ENCODE measurements at regions not wholly inside any gene's neighbourhood (a gene's known extent, or its start where the extent isn't known, plus 50 kb on each side); places are given as distances from the start of the nearest gene placed in this dataset.

GRCh38 chr6:164023535-164023934, 609.0 kb downstream of the QKI start:
- no peak overlapping the region for H3K18ac ChIP-seq (ENCODE audit: low read depth in 1 of 2, low read length in 2 of 2)
- no peak overlapping the region for H2BK12ac ChIP-seq (ENCODE audit: low read length in 2 of 2)
- H2BK15ac ChIP-seq (ENCODE audit: low read depth, poor library complexity, severe bottlenecking) = no peak overlapping the region
- no peak overlapping the region for H3K9ac ChIP-seq (ENCODE audit: low read length)
- no peak overlapping the region for H4K91ac ChIP-seq (ENCODE audit: low read length)
- H3K36me3 ChIP-seq (ENCODE audit: control insufficient read depth in 1 of 2, insufficient read depth in 2 of 2, low read depth in 1 of 2, low read length in 2 of 2) = no peaks in the 10 kb centered on the region
- no peaks in the 10 kb centered on the region for H3K79me1 ChIP-seq (replicated peaks; ENCODE audit: low read length, poor library complexity, severe bottlenecking)
- H2AK5ac ChIP-seq (ENCODE audit: low read length, severe bottlenecking) = no peak overlapping the region
- no peaks in the 10 kb centered on the region for H3K9me3 ChIP-seq (ENCODE audit: control insufficient read depth, low read length)
- H2BK5ac ChIP-seq (ENCODE audit: low read depth, low read length, poor library complexity, severe bottlenecking) = no peak overlapping the region
- no peak overlapping the region for H3K4me3 ChIP-seq (ENCODE audit: insufficient read depth in 1 of 2, low read depth in 1 of 2, low read length in 2 of 2)
- no peak overlapping the region for H3K27ac ChIP-seq (ENCODE audit: low read length, poor library complexity, severe bottlenecking)
- no peak overlapping the region for H4K8ac ChIP-seq (ENCODE audit: low read length)
- no peak overlapping the region for H2AFZ ChIP-seq (ENCODE audit: low read depth, low read length)
- H3K4me1 ChIP-seq (ENCODE audit: control insufficient read depth, insufficient read depth, low read depth, low read length) = no peaks in the 10 kb centered on the region
- H3K14ac ChIP-seq (ENCODE audit: low read length in 2 of 2) = no peak overlapping the region
- 81% methylated on average over 7 of the region's 7 CpGs for WGBS
- no peak overlapping the region for H2BK120ac ChIP-seq (ENCODE audit: low read depth, low read length)
- no peak overlapping the region for H3K4ac ChIP-seq (ENCODE audit: low read depth in 1 of 2, low read length in 2 of 2)
- H3K27me3 ChIP-seq (ENCODE audit: control insufficient read depth in 1 of 2, insufficient read depth in 1 of 2, low read length in 2 of 2) = peaks cover 0 to 28% of the 10 kb centered on the region in 2 experiments
- no peak overlapping the region for H3K4me2 ChIP-seq (ENCODE audit: low read length, poor library complexity, severe bottlenecking)
- no peak for DNase-seq
- H3K23ac ChIP-seq (ENCODE audit: low read length in 2 of 2) = no peak overlapping the region

- Histone ChIP-seq H2BK120ac (ENCODE audit: low read depth, low read length) (no peak overlapping the region), H2AK5ac (ENCODE audit: low read length, severe bottlenecking) (no peak overlapping the region), H4K91ac (ENCODE audit: low read length) (no peak overlapping the region), H3K9me3 (ENCODE audit: control insufficient read depth, low read length) (no peaks in the 10 kb centered on the region), H3K4ac (ENCODE audit: low read depth in 1 of 2, low read length in 2 of 2) (no peak overlapping the region), H4K8ac (ENCODE audit: low read length) (no peak overlapping the region), H3K18ac (ENCODE audit: low read depth in 1 of 2, low read length in 2 of 2) (no peak overlapping the region), H2BK5ac (ENCODE audit: low read depth, low read length, poor library complexity, severe bottlenecking) (no peak overlapping the region), H3K36me3 (ENCODE audit: control insufficient read depth in 1 of 2, insufficient read depth in 2 of 2, low read depth in 1 of 2, low read length in 2 of 2) (no peaks in the 10 kb centered on the region), H3K4me2 (ENCODE audit: low read length, poor library complexity, severe bottlenecking) (no peak overlapping the region), H3K27ac (ENCODE audit: low read length, poor library complexity, severe bottlenecking) (no peak overlapping the region), H3K4me1 (ENCODE audit: control insufficient read depth, insufficient read depth, low read depth, low read length) (no peaks in the 10 kb centered on the region), H3K9ac (ENCODE audit: low read length) (peak overlapping the region; percentile 54), H2BK15ac (ENCODE audit: low read depth, poor library complexity, severe bottlenecking) (no peak overlapping the region), H3K14ac (ENCODE audit: low read length in 2 of 2) (no peak overlapping the region), H3K23ac (ENCODE audit: low read length in 2 of 2) (no peak overlapping the region), H3K79me1 (replicated peaks; ENCODE audit: low read length, poor library complexity, severe bottlenecking) (no peaks in the 10 kb centered on the region), H2BK12ac (ENCODE audit: low read length in 2 of 2) (no peak overlapping the region), H2AFZ (ENCODE audit: low read depth, low read length) (no peak overlapping the region), H3K27me3 (ENCODE audit: control insufficient read depth in 1 of 2, insufficient read depth in 1 of 2, low read length in 2 of 2) (peaks cover 0 to 28% of the 10 kb centered on the region in 2 experiments), H3K4me3 (ENCODE audit: insufficient read depth in 1 of 2, low read depth in 1 of 2, low read length in 2 of 2) (no peak overlapping the region)
- WGBS = 82% methylated on average over 12 of the region's 13 CpGs
- DNase-seq = no peak
Measured at GRCh38 chr6:164022632-164023031, 608.1 kb downstream of the QKI start.

- no peak for DNase-seq
- H4K91ac ChIP-seq (ENCODE audit: low read length) = peak overlapping the region; percentile 66
- WGBS = 86% methylated on average over 12 of the region's 14 CpGs
Measured at GRCh38 chr6:164021589-164022250, 607.2 kb downstream of the QKI start.

GRCh38 chr6:164020142-164020541, 605.6 kb downstream of the QKI start:
- Histone ChIP-seq H3K27ac (ENCODE audit: low read length, poor library complexity, severe bottlenecking) (no peak overlapping the region), H2BK5ac (ENCODE audit: low read depth, low read length, poor library complexity, severe bottlenecking) (no peak overlapping the region), H3K36me3 (ENCODE audit: control insufficient read depth in 1 of 2, insufficient read depth in 2 of 2, low read depth in 1 of 2, low read length in 2 of 2) (no peaks in the 10 kb centered on the region), H2BK15ac (ENCODE audit: low read depth, poor library complexity, severe bottlenecking) (no peak overlapping the region), H3K79me1 (replicated peaks; ENCODE audit: low read length, poor library complexity, severe bottlenecking) (no peaks in the 10 kb centered on the region), H3K14ac (ENCODE audit: low read length in 2 of 2) (no peak overlapping the region), H3K27me3 (ENCODE audit: control insufficient read depth in 1 of 2, insufficient read depth in 1 of 2, low read length in 2 of 2) (peaks cover 0 to 28% of the 10 kb centered on the region in 2 experiments), H2BK12ac (ENCODE audit: low read length in 2 of 2) (no peak overlapping the region), H3K9me3 (ENCODE audit: control insufficient read depth, low read length) (no peaks in the 10 kb centered on the region), H2AK5ac (ENCODE audit: low read length, severe bottlenecking) (no peak overlapping the region), H3K23ac (ENCODE audit: low read length in 2 of 2) (no peak overlapping the region), H4K91ac (ENCODE audit: low read length) (no peak overlapping the region), H3K4me2 (ENCODE audit: low read length, poor library complexity, severe bottlenecking) (no peak overlapping the region), H3K18ac (ENCODE audit: low read depth in 1 of 2, low read length in 2 of 2) (no peak overlapping the region), H3K9ac (ENCODE audit: low read length) (no peak overlapping the region), H4K8ac (ENCODE audit: low read length) (no peak overlapping the region), H2BK120ac (ENCODE audit: low read depth, low read length) (no peak overlapping the region), H3K4ac (ENCODE audit: low read depth in 1 of 2, low read length in 2 of 2) (no peak overlapping the region), H3K4me3 (ENCODE audit: insufficient read depth in 1 of 2, low read depth in 1 of 2, low read length in 2 of 2) (no peak overlapping the region), H2AFZ (ENCODE audit: low read depth, low read length) (no peak overlapping the region), H3K4me1 (ENCODE audit: control insufficient read depth, insufficient read depth, low read depth, low read length) (no peaks in the 10 kb centered on the region)
- DNase-seq = no peak
- WGBS = 95% methylated on average over 21 of the region's 21 CpGs

More at GRCh38 chr6:164021589-164022250, 607.2 kb downstream of the QKI start:
- Histone ChIP-seq H3K4me2 (ENCODE audit: low read length, poor library complexity, severe bottlenecking) (no peak overlapping the region), H2AK5ac (ENCODE audit: low read length, severe bottlenecking) (no peak overlapping the region), H3K4me3 (ENCODE audit: insufficient read depth in 1 of 2, low read depth in 1 of 2, low read length in 2 of 2) (no peak overlapping the region), H3K27ac (ENCODE audit: low read length, poor library complexity, severe bottlenecking) (no peak overlapping the region), H2BK120ac (ENCODE audit: low read depth, low read length) (no peak overlapping the region), H2BK5ac (ENCODE audit: low read depth, low read length, poor library complexity, severe bottlenecking) (no peak overlapping the region), H4K8ac (ENCODE audit: low read length) (no peak overlapping the region), H3K4ac (ENCODE audit: low read depth in 1 of 2, low read length in 2 of 2) (no peak overlapping the region), H3K9ac (ENCODE audit: low read length) (peak overlapping the region; percentile 54), H3K9me3 (ENCODE audit: control insufficient read depth, low read length) (no peaks in the 10 kb centered on the region), H3K4me1 (ENCODE audit: control insufficient read depth, insufficient read depth, low read depth, low read length) (no peaks in the 10 kb centered on the region), H3K23ac (ENCODE audit: low read length in 2 of 2) (no peak overlapping the region), H3K36me3 (ENCODE audit: control insufficient read depth in 1 of 2, insufficient read depth in 2 of 2, low read depth in 1 of 2, low read length in 2 of 2) (no peaks in the 10 kb centered on the region), H3K18ac (ENCODE audit: low read depth in 1 of 2, low read length in 2 of 2) (no peak overlapping the region), H2BK12ac (ENCODE audit: low read length in 2 of 2) (no peak overlapping the region), H3K79me1 (replicated peaks; ENCODE audit: low read length, poor library complexity, severe bottlenecking) (no peaks in the 10 kb centered on the region), H3K14ac (ENCODE audit: low read length in 2 of 2) (no peak overlapping the region), H3K27me3 (ENCODE audit: control insufficient read depth in 1 of 2, insufficient read depth in 1 of 2, low read length in 2 of 2) (peaks cover 0 to 28% of the 10 kb centered on the region in 2 experiments), H2AFZ (ENCODE audit: low read depth, low read length) (no peak overlapping the region), H2BK15ac (ENCODE audit: low read depth, poor library complexity, severe bottlenecking) (no peak overlapping the region)
